ENCODE measurements at regions not wholly inside any gene's neighbourhood (a gene's known extent, or its start where the extent isn't known, plus 50 kb on each side); places are given as distances from the start of the nearest gene placed in this dataset.

DNA sequence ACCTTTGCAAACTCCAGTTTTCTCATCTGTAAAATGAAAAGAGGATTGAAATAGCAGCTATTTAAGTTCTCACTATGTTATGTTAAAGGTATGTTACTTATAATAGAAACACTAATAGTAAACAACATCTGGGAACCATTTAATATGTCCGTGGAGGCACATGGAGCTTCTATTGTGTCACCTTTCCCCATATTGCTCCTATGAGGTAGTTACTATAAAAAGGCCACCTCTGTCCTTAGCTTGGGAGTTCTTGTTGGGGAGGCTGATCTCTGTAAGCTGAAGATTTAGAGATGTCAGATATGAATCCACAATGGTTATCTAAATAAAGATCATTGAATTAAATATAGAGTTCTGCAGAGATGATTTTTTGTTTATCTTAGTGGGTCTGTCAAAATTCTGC, 125.2 kb downstream of the FHIP1A start:
- no peak for TF ChIP-seq POLR2A (IDR thresholded peaks at IDR 0.05)
- TF ChIP-seq, protein P1, sequence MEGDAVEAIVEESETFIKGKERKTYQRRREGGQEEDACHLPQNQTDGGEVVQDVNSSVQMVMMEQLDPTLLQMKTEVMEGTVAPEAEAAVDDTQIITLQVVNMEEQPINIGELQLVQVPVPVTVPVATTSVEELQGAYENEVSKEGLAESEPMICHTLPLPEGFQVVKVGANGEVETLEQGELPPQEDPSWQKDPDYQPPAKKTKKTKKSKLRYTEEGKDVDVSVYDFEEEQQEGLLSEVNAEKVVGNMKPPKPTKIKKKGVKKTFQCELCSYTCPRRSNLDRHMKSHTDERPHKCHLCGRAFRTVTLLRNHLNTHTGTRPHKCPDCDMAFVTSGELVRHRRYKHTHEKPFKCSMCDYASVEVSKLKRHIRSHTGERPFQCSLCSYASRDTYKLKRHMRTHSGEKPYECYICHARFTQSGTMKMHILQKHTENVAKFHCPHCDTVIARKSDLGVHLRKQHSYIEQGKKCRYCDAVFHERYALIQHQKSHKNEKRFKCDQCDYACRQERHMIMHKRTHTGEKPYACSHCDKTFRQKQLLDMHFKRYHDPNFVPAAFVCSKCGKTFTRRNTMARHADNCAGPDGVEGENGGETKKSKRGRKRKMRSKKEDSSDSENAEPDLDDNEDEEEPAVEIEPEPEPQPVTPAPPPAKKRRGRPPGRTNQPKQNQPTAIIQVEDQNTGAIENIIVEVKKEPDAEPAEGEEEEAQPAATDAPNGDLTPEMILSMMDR (IDR thresholded peaks at IDR 0.05) = no peak
